ENCODE measurements at regions not wholly inside any gene's neighbourhood (a gene's known extent, or its start where the extent isn't known, plus 50 kb on each side); places are given as distances from the start of the nearest gene placed in this dataset.

DNA sequence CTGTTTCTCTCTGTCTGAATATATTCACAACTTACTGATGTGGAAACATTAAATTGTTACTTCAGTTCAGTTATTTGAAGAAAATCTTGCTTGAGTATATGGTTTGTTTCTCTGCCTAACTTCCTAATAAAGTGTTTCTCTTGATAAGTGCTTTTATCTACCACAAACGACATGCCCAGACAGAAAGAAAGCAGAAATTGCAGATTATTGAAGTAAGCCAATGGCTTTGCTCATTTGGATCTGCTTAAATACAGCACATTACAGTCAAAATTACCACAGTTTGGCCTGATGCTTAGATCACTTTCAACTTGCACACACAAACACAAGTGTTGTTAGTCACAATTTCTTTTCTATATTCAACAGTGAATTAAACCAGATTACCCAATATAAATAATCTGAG, 68.0 kb downstream of the ATOH1 start:
- TF ChIP-seq, protein P1, sequence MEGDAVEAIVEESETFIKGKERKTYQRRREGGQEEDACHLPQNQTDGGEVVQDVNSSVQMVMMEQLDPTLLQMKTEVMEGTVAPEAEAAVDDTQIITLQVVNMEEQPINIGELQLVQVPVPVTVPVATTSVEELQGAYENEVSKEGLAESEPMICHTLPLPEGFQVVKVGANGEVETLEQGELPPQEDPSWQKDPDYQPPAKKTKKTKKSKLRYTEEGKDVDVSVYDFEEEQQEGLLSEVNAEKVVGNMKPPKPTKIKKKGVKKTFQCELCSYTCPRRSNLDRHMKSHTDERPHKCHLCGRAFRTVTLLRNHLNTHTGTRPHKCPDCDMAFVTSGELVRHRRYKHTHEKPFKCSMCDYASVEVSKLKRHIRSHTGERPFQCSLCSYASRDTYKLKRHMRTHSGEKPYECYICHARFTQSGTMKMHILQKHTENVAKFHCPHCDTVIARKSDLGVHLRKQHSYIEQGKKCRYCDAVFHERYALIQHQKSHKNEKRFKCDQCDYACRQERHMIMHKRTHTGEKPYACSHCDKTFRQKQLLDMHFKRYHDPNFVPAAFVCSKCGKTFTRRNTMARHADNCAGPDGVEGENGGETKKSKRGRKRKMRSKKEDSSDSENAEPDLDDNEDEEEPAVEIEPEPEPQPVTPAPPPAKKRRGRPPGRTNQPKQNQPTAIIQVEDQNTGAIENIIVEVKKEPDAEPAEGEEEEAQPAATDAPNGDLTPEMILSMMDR (IDR thresholded peaks at IDR 0.05; ENCODE audit: insufficient read depth, low read depth, low read length) = no peak
- no peak for TF ChIP-seq EZH2 (IDR thresholded peaks at IDR 0.05; ENCODE audit: insufficient read depth, low read length)
